ENCODE measurements at regions not wholly inside any gene's neighbourhood (a gene's known extent, or its start where the extent isn't known, plus 50 kb on each side); places are given as distances from the start of the nearest gene placed in this dataset.

- DNase-seq (ENCODE audit: low read depth in 1 of 2, low spot score in 1 of 2), result peak; percentile 40 to 88
- in situ Hi-C loops (cut with HindIII; ENCODE audit: low pct_unique_long_range_greater_than_20kb, low sequenced_read_pairs), result no loop called here
- no peak for TF ChIP-seq JUND (IDR thresholded peaks at IDR 0.05; ENCODE audit: low read depth)
Measured at GRCh38 chr14:32254952-32255679, 52.0 kb upstream of the RNU6-8 start.

- TF ChIP-seq JUND (IDR thresholded peaks at IDR 0.05; ENCODE audit: low read depth), result no peak
- no peak for DNase-seq (ENCODE audit: low read depth in 1 of 2, low spot score in 1 of 2)
- in situ Hi-C loops (cut with HindIII; ENCODE audit: low pct_unique_long_range_greater_than_20kb, low sequenced_read_pairs), result no loop called here
Measured at GRCh38 chr14:32255789-32256188, 52.7 kb upstream of the RNU6-8 start.

- no peak for DNase-seq (ENCODE audit: low read depth in 1 of 2, low spot score in 1 of 2)
- no peak for TF ChIP-seq JUND (IDR thresholded peaks at IDR 0.05; ENCODE audit: low read depth)
- in situ Hi-C loops (cut with HindIII; ENCODE audit: low pct_unique_long_range_greater_than_20kb, low sequenced_read_pairs), result no loop called here
Measured at GRCh38 chr14:32256576-32256975, 53.5 kb upstream of the RNU6-8 start.

GRCh38 chr14:32258336-32258993 lies 55.4 kb upstream of the RNU6-8 start:
- no peak for TF ChIP-seq JUND (IDR thresholded peaks at IDR 0.05; ENCODE audit: low read depth)
- no peak for DNase-seq (ENCODE audit: low read depth in 1 of 2, low spot score in 1 of 2)
- in situ Hi-C loops (cut with HindIII; ENCODE audit: low pct_unique_long_range_greater_than_20kb, low sequenced_read_pairs), result no loop called here

- in situ Hi-C loops (cut with HindIII; ENCODE audit: low pct_unique_long_range_greater_than_20kb, low sequenced_read_pairs), result no loop called here
Measured at GRCh38 chr14:32259368-32260013, 56.4 kb upstream of the RNU6-8 start.

GRCh38 chr14:32263939-32264567 lies 61.0 kb upstream of the RNU6-8 start:
- in situ Hi-C loops (cut with HindIII; ENCODE audit: low pct_unique_long_range_greater_than_20kb, low sequenced_read_pairs), result no loop called here
- TF ChIP-seq JUND (IDR thresholded peaks at IDR 0.05; ENCODE audit: low read depth), result no peak
- no peak for DNase-seq (ENCODE audit: low read depth in 1 of 2, low spot score in 1 of 2)

More at GRCh38 chr14:32259368-32260013, 56.4 kb upstream of the RNU6-8 start:
- no peak for DNase-seq (ENCODE audit: low read depth in 1 of 2, low spot score in 1 of 2)
- TF ChIP-seq JUND (IDR thresholded peaks at IDR 0.05; ENCODE audit: low read depth), result no peak

GRCh38 chr14:32265584-32265983 lies 62.5 kb upstream of the RNU6-8 start:
- no peak for TF ChIP-seq JUND (IDR thresholded peaks at IDR 0.05; ENCODE audit: low read depth)
- DNase-seq (ENCODE audit: low read depth in 1 of 2, low spot score in 1 of 2), result no peak
- in situ Hi-C loops (cut with HindIII; ENCODE audit: low pct_unique_long_range_greater_than_20kb, low sequenced_read_pairs), result no loop called here

GRCh38 chr14:32277998-32278397 lies 51.1 kb upstream of the AKAP6 start:
- TF ChIP-seq JUND (IDR thresholded peaks at IDR 0.05; ENCODE audit: low read depth), result no peak
- in situ Hi-C loops (cut with HindIII; ENCODE audit: low pct_unique_long_range_greater_than_20kb, low sequenced_read_pairs), result no loop called here
- DNase-seq (ENCODE audit: low read depth in 1 of 2, low spot score in 1 of 2), result no peak

All from T47D (cell line).